GM18505 (cell line): ENCODE measurements at regions not wholly inside any gene's neighbourhood (a gene's known extent, or its start where the extent isn't known, plus 50 kb on each side); places are given as distances from the start of the nearest gene placed in this dataset.

Experiments used
- ATAC-seq: cut with Tn5 transposase; IDR thresholded peaks from one replicate; pipeline ENCODE4 v1.9.1; 2021; ENCODE audit not compliant: unreplicated experiment
- POLR2A ChIP-seq: IDR thresholded peaks from 4 replicates; pipeline ENCODE4 v1.6.1; 2011; ENCODE audit warnings: borderline replicate concordance; ENCODE audit not compliant: insufficient read depth, insufficient read length; ENCODE audit errors: extremely low read depth

DNA sequence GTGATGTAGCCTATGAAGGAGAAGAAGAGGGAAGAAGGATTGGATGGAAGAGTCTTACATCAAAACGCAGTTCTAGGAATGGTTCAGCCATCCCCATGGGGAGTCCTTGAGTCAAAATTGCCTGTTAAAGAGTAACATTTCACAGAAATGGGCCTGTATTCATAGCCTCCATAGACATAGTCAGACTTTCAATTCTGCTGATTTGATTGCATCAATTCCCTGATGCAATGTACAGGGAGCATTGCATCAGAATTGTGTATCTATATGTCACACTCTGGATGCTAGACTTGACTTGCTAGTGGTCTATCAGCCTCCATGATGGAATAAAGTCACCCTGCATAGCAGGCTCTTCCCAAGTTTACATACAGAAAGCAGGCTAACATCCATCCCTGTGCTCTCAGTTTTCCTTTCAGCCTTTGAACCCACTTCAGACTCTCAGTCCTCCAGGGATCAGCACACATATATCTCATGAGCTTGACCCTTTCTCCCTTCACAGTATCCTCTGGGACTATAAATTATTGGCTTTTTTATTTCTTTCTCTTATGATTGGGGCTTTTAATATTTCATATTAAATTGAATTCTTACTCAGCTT lies 1111.7 kb upstream of the B3GALT2 start:
- ATAC-seq = no peak
- TF ChIP-seq POLR2A = no peak

DNA sequence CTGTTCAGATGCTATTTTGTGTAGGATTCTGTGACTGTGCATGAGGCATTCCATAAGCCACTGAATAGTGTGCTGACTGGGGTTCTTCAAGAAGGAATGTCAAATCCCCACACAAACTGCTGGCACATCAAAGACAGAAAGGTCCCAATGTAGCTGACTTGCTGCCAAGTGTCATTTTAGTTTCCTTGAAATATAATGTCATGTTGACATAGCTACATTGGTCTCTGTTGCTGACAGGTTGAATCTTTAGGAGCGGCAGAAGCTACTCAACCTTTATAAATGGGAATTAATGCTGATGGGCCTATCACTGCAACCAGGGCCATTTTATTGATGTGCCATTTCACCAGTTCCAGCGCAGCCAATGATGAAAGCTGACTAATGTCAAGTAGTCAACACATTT lies 1110.7 kb upstream of the B3GALT2 start:
- no peak for ATAC-seq
- no peak for TF ChIP-seq POLR2A

DNA sequence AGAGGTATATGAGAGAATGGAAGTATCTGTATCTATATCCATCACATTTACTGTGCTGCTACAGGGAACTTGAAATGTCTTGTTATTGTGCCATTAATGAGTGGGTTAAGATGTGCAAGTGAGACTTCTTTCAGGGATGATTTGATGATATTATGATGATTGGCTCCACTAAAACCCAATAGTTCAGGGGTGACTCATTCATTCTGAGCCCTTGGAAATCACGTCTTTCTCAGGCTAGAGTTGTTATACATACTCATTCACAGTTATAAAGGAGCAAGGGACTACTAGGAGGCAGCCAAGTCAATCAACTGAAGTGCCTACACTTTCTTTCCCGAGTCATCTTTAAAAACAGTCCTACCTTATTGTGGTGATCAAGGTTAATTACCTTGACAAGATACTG lies 1109.8 kb upstream of the B3GALT2 start:
- no peak for ATAC-seq
- TF ChIP-seq POLR2A = no peak

DNA sequence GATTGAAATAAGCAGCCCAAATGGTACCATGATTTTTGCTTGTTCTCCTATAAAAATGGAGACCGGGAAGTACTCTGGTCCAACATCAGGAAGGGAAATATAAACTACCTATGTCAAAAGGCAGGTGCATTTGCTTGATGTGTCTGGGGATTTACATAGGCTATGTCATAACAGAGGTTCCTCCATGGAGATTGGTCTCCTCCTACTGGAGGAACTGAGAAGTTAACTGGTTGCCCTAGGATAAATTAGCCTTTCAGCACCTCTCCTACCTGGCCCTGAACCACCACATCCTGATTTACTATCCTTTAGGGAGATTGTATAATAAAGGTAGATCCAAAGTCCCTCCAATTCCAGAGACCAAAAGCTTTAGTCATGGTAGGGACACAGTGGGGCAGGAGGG lies 1109.3 kb upstream of the B3GALT2 start:
- ATAC-seq = peak; percentile 97
- no peak for TF ChIP-seq POLR2A

DNA sequence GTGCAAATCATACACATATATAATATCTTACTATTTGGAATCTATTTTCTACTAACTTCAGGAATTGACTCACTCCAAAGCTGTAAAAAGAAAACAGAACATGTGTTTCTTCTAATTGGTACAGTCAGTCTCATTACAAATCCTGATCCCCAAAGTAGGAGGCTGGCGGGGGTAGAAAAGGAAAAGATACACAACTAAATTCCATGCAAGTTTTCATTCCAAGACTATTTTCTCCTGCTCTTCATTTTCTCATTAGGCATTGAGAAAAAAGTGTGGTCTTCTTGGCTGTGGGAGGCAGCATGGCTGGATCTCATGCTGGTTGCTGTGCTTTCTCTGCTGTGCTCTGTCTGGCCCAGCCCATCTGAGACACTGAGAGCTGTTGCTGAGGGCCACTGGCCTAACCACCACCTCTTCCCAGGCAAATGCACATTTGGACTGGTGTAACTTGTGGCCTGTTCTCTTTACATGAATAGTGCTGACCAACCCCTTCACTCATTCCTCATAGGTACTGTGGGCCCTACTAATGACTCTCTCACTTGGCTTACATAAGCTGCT lies 1107.5 kb upstream of the B3GALT2 start:
- no peak for ATAC-seq
- no peak for TF ChIP-seq POLR2A

DNA sequence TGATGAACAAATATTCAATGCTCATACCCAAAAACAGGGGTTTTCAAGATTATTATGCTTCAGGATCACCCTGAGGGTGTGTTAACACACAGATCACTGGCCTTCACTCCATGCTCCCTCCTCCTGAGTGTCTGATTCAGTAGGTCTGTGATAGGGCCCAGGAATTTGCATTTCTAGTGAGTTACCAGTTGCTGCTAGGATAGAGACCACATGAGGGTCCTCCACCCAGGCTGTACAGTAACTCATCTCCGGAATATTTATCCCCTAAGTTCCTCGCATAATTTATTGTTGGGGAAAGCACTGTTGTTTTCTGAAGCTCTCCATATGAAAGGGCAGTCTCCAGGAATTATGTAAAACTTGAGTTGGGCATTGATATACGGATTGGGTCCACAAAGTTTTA lies 1106.6 kb upstream of the B3GALT2 start:
- ATAC-seq = no peak
- TF ChIP-seq POLR2A = no peak

DNA sequence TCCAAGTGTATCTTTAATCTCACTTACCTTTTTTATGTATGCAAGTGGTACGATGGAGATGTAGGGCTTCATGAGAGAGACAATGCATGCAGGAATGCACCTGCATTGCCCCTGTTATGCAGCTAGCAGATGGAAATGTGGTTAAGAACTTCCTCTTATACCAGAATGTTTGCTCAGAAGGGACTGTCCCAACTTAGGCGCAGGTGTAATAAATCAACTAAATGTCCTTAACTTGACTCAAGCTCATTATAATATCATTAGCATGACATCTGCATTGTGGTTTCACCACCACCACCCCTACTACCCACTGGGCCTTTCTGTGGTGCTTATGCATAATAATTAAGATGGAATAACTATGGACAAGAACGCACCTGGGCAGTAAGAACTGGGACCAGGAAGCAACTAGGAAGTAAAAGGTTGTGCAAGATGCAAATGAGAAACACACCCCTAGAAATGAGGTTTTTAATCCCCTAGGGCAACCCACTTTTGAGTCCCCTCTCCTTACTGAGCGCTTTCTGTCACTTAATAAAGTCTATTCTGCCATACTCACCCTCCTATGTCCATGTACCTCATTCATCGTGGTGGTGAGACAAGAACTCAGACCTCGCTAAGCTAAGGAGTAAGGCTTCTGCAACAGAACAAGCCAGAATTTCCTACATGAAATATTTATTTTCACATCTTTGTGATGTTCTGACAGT lies 1103.3 kb upstream of the B3GALT2 start:
- peak; percentile 98 for ATAC-seq
- no peak for TF ChIP-seq POLR2A

DNA sequence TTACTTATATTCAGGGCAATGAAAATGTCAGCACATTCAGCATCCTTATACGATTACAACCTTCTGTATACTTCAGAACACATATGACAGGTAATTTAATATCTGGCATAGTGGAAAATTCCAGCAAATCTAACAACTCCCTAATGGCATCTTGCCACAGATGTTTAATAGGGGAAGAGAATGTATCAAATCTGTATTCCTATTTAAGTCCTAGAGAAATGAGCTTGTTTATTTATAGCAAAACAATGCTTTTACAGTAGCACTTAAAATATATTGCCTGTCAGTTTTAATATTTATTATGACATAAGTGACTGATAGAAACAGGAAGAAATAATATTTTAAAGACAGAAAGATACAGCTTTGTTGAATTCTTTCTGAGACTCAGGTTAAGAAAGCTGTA lies 1101.8 kb upstream of the B3GALT2 start:
- no peak for ATAC-seq
- no peak for TF ChIP-seq POLR2A

DNA sequence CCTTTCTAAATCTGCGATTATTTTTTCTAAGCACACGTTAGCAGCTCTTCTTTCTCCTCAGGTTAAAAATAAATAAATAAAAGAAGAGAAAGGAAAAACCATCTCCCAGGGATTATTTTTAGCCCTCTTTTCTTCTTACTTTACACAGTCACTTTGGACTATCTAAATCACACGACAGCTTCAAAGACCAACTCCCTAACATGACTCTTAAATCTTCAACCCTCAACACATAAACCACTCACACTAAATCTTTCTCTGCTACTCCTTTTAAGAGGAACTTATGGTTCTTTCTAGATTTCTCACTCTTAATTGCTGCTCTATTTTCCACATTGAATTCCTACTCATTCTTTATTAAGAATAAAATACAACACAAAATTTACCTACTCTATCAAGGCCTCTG lies 1095.0 kb upstream of the B3GALT2 start:
- TF ChIP-seq POLR2A = no peak
- ATAC-seq = no peak

DNA sequence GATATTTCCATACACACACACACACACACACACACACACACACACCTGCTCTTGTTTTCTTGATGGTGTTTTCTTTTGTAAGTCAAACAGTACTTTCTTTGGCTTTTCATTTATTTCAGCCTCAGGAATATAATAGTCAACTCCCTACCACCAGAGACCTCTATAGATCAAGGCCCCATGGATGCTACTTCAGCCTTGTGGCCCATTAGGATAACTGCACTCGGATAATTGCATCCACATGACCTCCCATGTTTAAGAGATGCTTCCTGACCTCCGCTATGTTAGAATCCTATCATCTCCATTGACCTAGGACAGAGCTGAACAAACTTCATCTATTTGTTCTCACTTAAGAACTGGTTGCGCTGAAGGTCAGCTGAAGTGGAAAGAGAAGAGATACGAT lies 1094.0 kb upstream of the B3GALT2 start:
- TF ChIP-seq POLR2A = no peak
- no peak for ATAC-seq

DNA sequence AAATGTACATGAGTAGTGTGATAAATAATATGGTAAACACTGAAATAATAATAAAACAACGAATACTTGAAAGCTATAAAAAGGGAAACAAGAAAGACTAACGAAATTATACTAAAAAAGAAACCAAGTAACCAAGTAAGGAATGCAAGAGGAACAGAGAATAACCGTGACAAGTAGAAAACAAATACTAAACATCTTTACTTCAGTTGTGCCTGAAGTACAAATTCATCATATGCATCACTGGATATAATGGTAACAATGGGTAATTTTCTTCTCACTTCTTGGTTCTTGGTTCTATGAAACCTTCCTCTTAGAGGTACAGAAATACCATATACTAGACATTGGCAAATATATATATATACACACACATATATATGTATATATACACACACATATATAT lies 1093.6 kb upstream of the B3GALT2 start:
- TF ChIP-seq POLR2A = no peak
- peak; percentile 89 for ATAC-seq

DNA sequence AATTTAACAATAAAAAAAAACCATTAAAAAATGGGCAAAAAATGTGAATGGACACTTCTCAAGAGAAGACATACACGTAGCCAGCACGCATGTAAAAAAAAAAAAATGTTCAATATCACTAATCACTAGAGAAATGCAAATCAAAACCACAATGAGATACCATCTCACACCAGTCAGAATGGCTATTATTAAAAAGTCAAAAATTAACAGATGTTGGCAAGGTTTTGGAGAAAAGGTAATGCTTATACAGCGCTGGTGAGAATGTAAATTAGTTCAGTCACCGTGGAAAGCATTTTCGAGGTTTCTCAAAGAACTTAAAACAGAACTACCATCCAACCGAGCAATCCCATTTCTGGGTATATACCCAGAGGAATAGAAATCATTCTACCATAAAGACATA lies 1091.5 kb upstream of the B3GALT2 start:
- ATAC-seq = no peak
- TF ChIP-seq POLR2A = no peak

DNA sequence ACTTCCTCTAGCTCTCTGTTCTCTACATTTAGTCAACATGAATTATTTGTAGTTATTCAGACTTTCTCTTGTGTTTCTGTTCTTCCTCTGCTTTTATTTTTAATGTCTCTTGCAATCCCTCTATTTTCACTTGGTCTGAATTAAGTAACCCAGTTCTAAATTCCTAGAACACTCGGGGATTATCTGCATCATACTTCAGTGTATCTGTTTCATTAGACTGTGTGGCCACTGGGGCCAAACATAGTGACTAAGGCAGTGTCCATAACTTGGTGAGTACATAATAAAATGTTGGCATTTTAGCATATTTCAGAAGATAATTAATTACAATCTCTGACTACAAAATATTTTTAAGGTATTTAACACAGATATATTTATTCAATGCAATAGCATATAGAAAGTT lies 1087.2 kb upstream of the B3GALT2 start:
- no peak for TF ChIP-seq POLR2A
- ATAC-seq = no peak

DNA sequence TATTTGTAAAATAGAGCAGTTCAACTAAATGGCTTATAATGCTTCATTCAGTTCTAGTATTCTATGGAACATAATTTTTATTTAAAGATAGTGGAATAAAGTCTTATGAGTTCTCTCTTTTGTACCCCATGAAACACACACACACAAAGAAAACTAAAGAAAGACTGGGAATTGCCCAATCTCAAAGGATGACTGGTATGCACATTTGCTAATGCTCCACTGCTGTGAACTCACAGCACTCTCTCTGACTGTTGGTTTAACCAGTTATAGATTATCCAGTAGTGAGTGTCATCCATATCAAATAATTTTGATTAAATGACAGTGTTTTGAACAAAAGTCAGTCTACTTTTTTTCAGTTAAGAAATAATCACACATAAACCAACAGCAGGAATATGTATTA lies 1082.4 kb upstream of the B3GALT2 start:
- no peak for TF ChIP-seq POLR2A
- no peak for ATAC-seq
